ACHN (cell line): ENCODE measurements at regions not wholly inside any gene's neighbourhood (a gene's known extent, or its start where the extent isn't known, plus 50 kb on each side); places are given as distances from the start of the nearest gene placed in this dataset.

ENCODE experiments used
- DNase-seq: peaks from one replicate; pipeline ENCODE4 v3.0.0-alpha.2; 2015
- in situ Hi-C: cut with HindIII; loops from 2 replicates; pipeline ENCODE4 v1.10.0; 2017; ENCODE audit warnings: low sequenced_read_pairs, low pct_ligation_motif_present, low pct_unique_long_range_greater_than_20kb

DNA sequence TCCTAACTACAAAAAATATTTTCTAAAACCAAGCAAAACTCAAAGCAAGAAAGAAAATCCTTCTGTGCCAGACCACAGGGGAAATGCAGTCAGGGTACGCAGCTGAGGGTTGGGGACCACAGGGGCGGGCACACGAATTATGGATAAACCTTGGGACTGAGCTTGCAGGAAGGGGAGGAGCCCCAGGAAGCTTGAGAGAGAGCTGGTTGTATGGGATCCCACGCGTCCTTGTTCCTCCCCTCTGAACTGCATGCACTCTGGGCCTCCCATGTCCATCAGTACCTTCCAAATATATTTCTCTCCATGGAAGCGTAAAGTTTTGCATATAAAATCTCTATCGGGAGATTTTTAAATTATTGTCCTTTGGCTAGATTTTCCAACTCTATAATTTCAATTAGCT is 673.4 kb downstream of the TBC1D22A start:
- in situ Hi-C loops, result no loop called here
- no peak for DNase-seq

DNA sequence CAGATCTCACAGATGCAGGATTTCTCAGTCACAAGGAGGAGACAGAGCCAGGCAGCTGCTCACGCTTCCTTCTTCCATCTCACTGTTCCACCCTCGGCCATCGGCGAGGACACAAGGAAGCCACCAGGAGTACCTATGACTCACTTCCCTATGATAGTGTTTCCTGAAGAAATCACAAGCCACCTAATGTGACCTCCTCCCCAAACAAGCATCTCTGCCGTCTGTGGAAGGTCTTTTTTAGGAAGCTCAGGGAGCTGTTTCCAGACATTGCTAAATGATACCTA is 672.7 kb downstream of the TBC1D22A start:
- no peak for DNase-seq
- in situ Hi-C loops, result no loop called here

DNA sequence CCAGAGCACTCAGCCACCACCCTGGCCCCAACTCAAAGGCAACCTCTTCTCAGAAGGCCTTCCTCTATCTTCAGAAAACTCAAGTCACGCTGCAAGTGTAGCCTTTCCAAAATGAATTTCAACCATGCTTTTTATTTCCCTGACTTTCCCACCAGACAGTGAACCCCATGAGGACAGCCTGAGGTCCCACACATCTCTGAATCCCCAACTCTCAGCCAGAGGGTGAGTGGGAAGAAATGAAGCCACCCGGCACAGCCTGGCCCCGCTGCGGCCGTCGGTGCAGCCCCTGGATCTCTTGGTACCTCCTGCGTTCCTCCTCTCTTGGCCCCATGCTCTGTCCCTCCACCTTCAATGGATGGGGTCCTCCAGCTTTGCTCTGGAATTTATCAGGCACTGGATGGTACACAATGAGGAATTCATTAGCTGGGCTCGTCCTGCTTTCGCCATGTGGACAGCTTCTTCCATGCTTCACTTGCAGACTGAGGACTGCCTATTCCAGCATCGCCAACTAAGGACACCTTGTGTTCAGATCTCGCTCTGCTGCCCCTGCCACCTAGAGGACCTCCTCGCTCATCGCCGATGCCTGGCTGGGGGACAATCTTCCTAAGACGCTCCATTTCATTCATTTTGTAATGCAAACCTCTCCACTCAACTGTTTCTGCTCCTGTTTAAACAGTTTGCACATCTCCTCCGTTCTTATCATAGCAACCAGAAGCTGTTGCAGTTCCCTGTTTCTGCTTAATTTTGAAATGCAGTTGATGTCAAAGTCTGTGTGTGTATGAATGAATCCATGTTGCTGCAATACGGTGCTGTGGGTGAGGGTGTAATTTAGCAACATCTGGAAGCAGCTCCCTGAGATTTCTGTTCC is 672.1 kb downstream of the TBC1D22A start:
- in situ Hi-C loops, result no loop called here
- no peak for DNase-seq

DNA sequence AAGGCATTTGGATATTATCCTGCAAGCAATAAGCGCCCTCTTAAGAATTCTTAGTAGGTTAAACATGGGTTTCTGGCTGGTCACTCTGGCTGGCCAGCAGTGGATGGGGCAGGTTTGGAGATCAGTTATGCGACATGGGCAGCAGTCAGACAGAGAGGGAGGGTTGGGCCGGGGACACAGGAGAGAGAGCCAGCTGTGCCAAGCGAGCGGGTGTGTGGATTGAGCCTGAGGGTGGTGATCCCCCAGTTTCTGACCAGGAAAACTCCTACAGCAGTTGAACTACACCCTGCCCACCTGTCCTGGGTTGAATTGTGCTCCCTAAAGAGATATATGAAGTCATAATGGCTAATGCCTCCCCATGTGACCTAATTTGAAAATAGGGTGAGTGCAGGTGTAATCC is 671.2 kb downstream of the TBC1D22A start:
- in situ Hi-C loops, result no loop called here
- no peak for DNase-seq

DNA sequence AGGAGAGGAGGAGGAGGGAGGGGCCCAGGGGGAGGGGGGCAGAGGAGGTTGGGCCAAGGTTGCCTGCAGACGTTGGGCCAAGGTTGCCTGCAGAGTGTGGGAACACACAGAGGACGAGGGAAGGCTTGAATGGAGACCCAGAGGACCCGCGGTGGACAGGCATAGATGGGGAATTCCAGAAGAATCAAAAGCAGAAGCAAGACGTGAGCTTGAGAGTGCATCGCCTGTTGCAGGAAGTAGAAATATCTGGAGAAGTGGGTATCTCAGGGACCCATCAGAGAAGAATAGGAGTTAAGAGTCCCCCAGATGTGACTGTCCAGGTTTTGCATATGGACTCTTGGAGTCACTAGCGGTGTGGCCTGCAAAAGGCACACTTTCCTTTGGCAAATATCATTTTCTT is 670.2 kb downstream of the TBC1D22A start:
- DNase-seq, result no peak
- in situ Hi-C loops, result no loop called here

DNA sequence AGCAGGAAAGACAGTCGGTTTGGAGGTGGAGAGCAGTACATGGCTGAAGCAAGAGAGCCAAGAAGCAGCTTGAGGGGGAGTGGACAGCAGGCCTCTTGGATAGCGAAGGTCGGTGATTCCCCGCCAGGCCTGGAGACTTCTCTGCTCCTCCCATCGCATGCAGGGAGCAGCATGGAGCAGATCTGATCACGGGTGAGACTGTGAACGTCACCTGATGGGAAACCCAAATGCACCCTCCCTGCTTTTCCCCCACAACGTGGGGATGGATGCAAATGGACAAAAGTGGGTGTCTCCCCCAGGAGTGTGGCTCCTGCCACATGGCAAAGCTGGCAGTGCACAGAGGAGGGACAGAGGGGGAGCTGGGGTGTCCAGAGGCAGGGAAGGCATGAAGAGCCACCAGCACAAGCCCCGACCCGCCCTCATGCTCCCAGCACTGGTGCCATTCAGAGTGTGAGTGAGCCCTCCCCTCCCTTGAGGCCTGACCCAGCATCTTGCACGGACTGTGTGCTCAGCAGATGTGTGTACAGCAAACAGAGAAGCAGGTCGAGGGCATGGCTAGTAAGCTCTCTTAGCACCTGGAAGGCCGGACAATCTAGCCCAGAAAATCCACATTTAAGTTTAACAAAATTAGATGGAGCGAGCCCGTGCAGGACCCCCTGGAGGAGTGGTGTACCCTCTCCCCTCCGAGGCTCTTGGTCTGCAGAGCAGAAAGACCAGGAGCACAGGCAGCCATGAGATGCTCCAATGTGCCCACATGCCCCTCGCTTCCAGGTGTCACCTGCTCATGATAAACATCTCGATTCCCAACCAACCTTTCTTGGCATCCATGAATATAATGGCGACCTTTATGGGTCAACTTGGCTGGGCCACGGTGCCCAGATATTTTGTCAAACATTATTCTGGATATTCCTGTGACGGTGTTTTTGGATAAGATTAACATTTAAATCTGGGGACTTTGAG is 661.7 kb downstream of the TBC1D22A start:
- no peak for DNase-seq
- in situ Hi-C loops, result no loop called here

DNA sequence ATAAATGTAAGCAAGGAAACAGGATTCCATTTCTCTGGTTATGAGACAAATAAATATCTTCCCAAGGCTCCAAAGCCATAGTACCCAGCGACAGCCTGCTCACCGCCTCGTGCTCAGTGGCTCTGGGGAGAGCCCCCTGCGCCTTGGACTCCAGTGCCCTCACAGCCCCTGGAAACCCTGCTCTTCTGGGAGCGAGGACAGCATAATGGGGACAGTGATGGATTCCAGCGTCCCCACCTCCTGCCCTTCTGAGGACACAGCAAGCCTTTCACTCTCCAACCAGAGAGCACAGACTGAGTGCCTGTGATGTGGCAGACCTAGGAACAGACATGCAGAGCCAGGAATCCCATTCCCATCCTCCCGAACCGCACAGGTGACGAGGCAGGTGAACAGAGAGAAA is 660.8 kb downstream of the TBC1D22A start:
- no peak for DNase-seq
- in situ Hi-C loops, result no loop called here

DNA sequence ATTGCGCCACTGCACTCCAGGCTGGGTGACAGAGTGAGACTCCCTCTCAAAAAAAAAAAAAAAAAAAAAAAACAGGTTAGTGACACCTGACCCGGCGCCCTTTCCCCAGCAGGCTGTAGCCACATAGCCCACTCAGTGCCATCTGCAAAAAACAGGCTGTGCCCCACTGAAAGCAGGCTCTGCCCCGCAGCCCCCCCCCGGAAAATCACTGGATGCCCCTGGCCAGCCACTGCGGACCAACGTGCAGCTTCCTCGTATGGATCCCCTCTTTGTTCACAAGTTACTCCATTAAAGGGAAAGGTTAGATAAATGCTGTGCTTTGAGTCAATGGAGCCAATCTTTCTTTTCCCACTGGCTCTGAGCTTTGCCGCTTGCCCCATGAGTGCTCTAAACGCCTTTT is 660.3 kb downstream of the TBC1D22A start:
- in situ Hi-C loops, result no loop called here
- no peak for DNase-seq

DNA sequence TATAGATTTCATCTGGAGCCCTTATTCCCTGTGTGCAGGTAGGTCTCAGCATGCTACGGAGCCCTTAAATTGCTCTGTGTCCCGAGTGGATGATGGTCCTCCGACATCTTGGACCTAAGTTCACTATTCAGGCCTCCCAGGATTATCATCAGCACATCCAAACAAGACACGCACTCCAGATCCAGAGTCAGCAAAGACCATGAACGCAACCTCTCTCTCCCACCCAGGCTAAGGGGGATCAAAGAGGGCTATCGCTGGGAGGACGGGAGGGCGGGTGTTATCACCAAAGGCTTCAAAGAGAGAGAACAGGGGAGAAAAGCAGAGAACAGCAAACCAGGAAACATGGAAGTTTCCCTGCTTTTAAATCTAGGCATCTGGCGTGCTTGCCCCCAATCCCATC is 659.4 kb downstream of the TBC1D22A start:
- in situ Hi-C loops, result no loop called here

DNA sequence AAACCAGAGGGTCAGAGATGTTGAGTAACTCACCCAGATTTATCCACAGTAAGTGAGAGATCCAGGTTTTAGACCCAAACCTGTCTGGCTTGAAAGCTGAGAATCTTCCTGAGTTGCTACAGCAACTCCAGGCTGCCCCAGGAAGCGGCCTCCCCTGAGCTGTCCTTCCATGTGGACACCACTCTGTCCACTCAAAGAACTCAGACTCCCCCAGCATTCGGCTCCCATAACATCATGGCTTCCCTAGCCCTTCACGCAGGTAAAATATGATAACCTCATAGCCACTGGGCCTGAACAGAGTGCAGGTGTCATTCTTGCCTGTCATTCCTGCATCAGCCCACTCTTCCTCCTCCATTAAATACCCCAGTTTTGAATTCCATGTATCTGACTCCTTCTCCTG is 657.8 kb downstream of the TBC1D22A start:
- in situ Hi-C loops, result no loop called here
- no peak for DNase-seq

More for the DNA sequence above, 659.4 kb downstream of the TBC1D22A start:
- DNase-seq, result no peak

DNA sequence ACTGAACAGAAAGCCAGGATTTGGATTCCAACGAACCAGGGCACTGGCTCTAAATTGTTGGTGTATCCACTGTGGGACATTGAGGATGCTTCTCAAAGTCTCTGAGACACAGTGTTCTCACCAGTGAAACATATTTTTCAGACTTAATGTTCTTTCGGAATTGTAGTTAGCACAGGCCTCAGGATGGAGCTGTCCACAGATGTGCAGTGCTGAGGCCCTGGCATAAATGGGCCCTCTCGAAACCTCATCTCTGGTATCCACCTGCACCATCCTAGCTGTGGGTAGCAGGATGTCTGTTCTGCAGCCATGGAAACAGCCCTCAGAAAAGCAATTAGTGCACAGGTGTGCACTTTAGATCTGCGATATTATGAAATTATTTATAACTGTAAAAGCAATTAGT is 656.8 kb downstream of the TBC1D22A start:
- in situ Hi-C loops, result no loop called here
- DNase-seq, result no peak

DNA sequence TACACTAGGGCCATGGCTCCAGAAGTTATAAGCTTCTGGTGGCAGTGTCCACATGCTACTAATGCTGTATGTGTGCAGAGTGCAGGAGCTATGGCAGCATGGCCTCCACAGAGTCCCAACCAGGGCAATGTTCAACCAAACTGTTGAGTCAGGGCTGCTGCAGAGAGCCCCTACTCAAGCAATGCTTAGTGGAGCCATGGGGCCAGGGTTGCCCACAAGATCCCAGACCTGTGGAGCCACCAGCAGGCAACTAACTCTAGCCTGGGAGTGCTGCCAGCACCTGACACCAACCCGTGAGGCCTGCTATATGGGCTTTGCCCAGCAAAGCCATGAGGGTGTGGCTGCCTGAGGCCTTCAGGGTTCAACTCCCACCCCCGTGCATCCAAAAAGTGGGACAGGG is 655.2 kb downstream of the TBC1D22A start:
- in situ Hi-C loops, result no loop called here
- DNase-seq, result no peak

DNA sequence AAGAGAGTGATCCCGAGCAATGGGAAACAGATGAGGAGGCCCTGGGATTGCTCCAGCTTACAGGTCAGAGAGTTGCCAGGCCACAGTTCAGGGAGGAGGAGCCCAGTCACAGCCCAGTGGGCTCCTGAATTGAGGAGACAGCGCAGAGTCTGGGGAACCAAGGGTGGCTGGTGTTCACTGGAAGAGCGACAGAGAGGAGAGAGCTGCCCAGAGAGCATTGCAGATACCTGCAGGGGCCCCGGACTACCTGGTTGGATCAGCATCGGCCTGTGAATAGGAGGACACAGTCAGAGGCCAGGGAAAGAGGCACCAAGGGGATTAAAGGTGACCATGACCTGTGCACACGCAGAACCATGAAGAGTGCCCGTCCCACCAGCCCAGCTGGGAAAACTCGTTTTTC is 648.6 kb downstream of the TBC1D22A start:
- DNase-seq, result no peak
- in situ Hi-C loops, result no loop called here

DNA sequence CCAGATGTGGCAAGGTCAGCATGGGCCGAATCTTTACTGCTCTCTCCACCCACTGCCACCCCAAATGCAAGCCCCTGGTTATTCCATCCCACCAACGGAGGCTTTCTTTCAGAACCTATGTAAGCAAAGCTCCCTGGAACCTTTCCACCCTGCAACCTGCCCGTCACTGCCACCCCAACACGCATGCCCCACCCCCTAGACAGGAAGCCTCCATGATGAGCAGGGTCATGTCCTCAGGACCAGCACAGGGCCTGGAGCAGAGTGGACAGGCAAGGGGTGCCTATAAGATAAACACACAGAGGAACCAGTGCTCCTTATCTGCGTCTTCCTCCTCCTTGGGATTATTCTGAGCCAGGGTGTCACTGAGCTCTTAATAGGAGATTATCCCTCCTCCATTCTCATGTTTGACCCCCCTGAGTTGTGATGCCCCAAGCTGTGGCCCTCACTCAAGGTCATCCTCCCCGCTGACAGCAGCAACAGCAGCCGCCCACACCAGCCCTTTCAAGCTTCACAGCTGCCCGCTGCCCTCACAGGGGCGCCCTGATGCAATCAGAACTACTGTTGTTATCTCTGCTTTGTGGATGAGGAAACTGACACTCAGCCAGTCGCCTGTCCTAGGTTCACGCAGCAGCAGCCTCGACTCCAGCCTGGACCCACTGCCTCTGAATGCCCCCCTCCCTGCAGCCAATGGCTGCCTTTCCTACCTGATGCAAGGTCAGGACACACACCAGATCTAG is 647.3 kb downstream of the TBC1D22A start:
- in situ Hi-C loops, result no loop called here
- DNase-seq, result no peak

DNA sequence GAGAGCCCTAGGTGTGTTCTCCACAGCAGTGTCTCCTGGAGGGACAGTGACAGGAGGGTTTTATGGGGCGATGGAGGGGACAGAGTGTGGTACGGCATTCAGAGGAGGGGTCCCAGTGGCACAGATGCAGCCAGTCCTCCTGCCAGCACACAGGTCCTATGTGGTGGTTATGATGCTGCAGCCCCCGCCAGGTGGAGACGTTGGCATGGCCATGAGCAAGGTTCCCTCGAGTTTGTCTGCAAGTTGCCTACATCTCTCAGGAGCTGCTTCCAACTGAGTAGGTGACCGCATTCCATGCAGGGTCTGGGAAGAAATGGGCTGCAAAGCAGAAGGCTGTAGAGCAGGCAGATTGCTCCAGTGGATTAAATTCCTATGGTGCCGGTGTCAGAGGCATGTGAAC is 646.0 kb downstream of the TBC1D22A start:
- in situ Hi-C loops, result no loop called here
- DNase-seq, result no peak

DNA sequence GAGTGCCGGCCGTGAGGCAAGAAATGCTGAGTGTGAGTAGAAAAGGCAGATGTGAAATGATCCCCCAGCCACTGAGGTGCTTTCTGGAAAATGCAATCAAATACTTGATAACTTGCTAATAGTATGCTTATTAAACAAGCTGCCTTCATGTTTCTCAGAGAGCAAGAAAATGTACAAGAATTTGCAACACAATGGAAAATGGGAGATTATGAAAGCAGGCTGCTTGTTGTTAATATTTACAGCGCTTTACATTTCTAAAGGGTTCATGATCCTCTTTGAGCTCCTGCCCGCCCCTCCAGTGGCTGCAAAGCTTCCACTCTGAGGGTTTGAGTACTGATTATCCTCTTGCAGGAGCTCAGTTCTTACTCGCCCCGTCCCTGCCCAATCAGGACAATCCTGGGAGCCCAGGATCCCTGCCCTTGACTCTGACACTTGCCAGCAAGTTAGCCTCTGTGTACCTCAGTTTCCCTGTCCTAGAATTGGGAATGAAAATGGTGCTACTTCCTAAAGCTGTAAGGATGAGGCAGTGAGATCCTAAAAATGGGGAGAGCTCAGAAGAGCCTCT is 645.1 kb downstream of the TBC1D22A start:
- DNase-seq, result no peak
- in situ Hi-C loops, result no loop called here

DNA sequence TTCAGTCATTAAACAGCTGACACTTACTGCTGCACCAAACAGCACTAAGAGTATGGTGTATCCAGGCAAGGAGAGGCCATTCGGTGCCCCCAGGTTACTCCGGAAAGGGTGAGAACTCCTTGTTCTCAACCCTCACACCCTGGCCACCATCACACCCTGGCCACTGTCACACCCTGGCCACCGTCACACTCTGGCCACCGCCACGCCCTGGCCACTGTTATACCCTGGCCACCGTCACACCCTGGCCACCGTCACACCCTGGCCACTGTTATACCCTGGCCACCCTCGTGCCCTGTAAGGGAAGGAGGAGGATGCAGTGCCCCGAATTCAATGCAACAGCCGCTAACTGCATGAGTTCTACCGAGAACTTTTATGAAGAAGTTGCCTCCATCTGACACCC is 644.4 kb downstream of the TBC1D22A start:
- no peak for DNase-seq
- in situ Hi-C loops, result no loop called here

DNA sequence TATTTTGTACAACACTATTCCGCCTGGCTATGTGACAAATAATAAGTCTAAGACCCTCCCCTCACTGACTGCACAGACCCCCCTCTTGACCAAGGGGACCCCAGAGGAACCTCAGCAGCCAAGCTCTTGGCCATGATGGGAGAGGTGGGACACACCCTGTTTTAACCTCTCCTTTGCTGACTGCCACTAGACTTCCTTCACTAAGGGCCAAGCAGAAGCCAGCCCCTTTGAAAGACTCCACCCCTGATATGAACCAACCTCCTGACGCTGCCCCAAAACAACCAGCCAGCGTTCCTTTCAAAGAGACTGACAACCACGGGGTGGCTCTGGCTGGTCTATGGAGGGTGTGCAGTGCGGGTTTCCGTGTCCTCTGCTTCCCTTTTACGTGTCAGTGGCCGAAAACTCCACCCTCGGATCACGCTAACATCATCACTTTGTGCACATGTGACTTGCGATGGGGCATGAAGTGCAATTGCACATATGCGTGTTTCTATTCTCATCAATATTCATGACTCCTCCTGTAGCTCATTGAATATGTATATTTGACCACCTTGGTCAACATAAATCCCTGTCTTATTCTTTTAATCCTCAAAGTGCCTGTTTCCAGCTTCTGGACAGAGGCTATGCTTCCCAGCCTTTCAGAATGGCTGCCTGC is 643.9 kb downstream of the TBC1D22A start:
- DNase-seq, result no peak
- in situ Hi-C loops, result no loop called here
